GM12878 (cell line): ENCODE measurements at regions not wholly inside any gene's neighbourhood (a gene's known extent, or its start where the extent isn't known, plus 50 kb on each side); places are given as distances from the start of the nearest gene placed in this dataset.

Experiments used
- ATAC-seq: fragments of 200-7000 bp; cut with Tn5 transposase; 3 replicates; pipeline ENCODE4 v1.9.1; 2020; ENCODE audit warnings: mild to moderate bottlenecking, moderate library complexity
- BruUV-seq: library from RNA; stranded (reverse); fragments of 400-500 nt; replicated peaks from 2 replicates; lab custom pipeline; 2021; lab: Mats Ljungman, UMichigan
- CTCF ChIA-PET: fragments of 300-600 bp; sonication (Branson Sonifier 250); formaldehyde crosslinking; extraction: SDS; loops from one replicate; lab custom pipeline; 2021; ENCODE audit warnings: inconsistent platforms; lab: Yijun Ruan, JAX
- POLR2A ChIA-PET: fragments of 350-600 bp; formaldehyde crosslinking; extraction: SDS; loops from one replicate; lab custom pipeline; 2021; ENCODE audit warnings: inconsistent platforms; lab: Charles Lee
- RAD21 ChIA-PET: fragments of 300-600 bp; sonication (Branson Sonifier 250); formaldehyde crosslinking; loops from one replicate; lab custom pipeline; 2023; ENCODE audit warnings: antibody characterized with exemption; ENCODE audit not compliant: unreplicated experiment; lab: Charles Lee
- SMC1A ChIA-PET: fragments of 300-600 bp; sonication (Branson Sonifier 250); formaldehyde crosslinking; loops from one replicate; lab custom pipeline; 2023; ENCODE audit not compliant: unreplicated experiment, uncharacterized antibody; lab: Charles Lee
- DNase-seq: peaks from one replicate; pipeline ENCODE4 v3.0.0-alpha.2; 2011; ENCODE audit warnings: low read depth, low spot score
- FAIRE-seq: peaks from 3 replicates; lab custom pipeline; 2011; peaks lifted over from hg19 to GRCh38; lab: Jason Lieb, UNC
- H2AFZ ChIP-seq: 2 replicates; pipeline ENCODE4 v1.6.0; 2011; ENCODE audit warnings: low read depth, low read length, control low read depth; ENCODE audit not compliant: control insufficient read depth
- H3K27ac ChIP-seq: 2 replicates; pipeline ENCODE4 v1.5.1; 2011; ENCODE audit warnings: control low read depth; ENCODE audit not compliant: control insufficient read depth, insufficient read depth
- H3K27me3 ChIP-seq, 2 experiments: replicated peaks in 1 of 2; 2 replicates each; pipeline versions ENCODE4 v1.6.0 to v1.6.1; 2011; ENCODE audit warnings: low read length in 1 of 2; ENCODE audit not compliant: control insufficient read depth in 2 of 2, insufficient read depth in 2 of 2
- H3K36me3 ChIP-seq, 2 experiments: 2 replicates each; pipeline ENCODE4 v1.5.1; 2011; ENCODE audit warnings: low read length in 1 of 2; ENCODE audit not compliant: control insufficient read depth in 2 of 2, insufficient read depth in 2 of 2
- H3K4me1 ChIP-seq: 2 replicates; pipeline ENCODE4 v1.6.1; 2011; ENCODE audit warnings: mild to moderate bottlenecking, low read length, moderate library complexity, mixed read lengths; ENCODE audit not compliant: control insufficient read depth, insufficient read depth
- H3K4me2 ChIP-seq: 2 replicates; pipeline ENCODE4 v1.6.0; 2011; ENCODE audit warnings: control low read depth; ENCODE audit not compliant: control insufficient read depth, insufficient read depth
- H3K4me3 ChIP-seq: fragments of 200-600 bp; sonication (generic); 2 replicates; pipeline ENCODE4 v1.5.1; 2016
- H3K79me2 ChIP-seq: 2 replicates; pipeline ENCODE4 v1.6.0; 2011; ENCODE audit warnings: low read length; ENCODE audit not compliant: control insufficient read depth, insufficient read depth
- H3K9ac ChIP-seq: 2 replicates; pipeline ENCODE4 v1.8.0; 2011; ENCODE audit warnings: low read length, control low read depth, mixed read lengths; ENCODE audit not compliant: control insufficient read depth, insufficient read depth
- H3K9me3 ChIP-seq: replicated peaks from 3 replicates; pipeline ENCODE4 v1.5.1; 2011; ENCODE audit warnings: mild to moderate bottlenecking, low read length; ENCODE audit not compliant: control insufficient read depth, insufficient read depth
- H4K20me1 ChIP-seq: 2 replicates; pipeline ENCODE4 v1.6.0; 2011; ENCODE audit not compliant: control insufficient read depth, insufficient read depth
- E2F4 ChIP-seq: IDR thresholded peaks from 2 replicates; pipeline ENCODE4 v1.6.1; 2012; ENCODE audit warnings: low read depth, low read length, improper control_type of control experiment
- E4F1 ChIP-seq: fragments of 450-650 bp; IDR thresholded peaks from 2 replicates; pipeline ENCODE4 v1.6.1; 2018; ENCODE audit warnings: borderline replicate concordance, mild to moderate bottlenecking; ENCODE audit not compliant: partially characterized antibody
- FOS ChIP-seq: IDR thresholded peaks from 3 replicates; pipeline ENCODE4 v1.6.1; 2011; ENCODE audit warnings: borderline replicate concordance; ENCODE audit not compliant: insufficient read length; ENCODE audit errors: extremely low read depth
- FOXK2 ChIP-seq: fragments of 450-650 bp; IDR thresholded peaks from 2 replicates; pipeline ENCODE4 v1.6.1; 2017; ENCODE audit warnings: mild to moderate bottlenecking, moderate library complexity
- HDAC2 ChIP-seq: fragments of 200-600 bp; sonication (generic); IDR thresholded peaks from 2 replicates; pipeline ENCODE4 v1.6.1; 2017
- KLF5 ChIP-seq: fragments of 450-650 bp; IDR thresholded peaks from 2 replicates; pipeline ENCODE4 v1.6.1; 2014; ENCODE audit warnings: mild to moderate bottlenecking; ENCODE audit not compliant: partially characterized antibody
- NFIC ChIP-seq: IDR thresholded peaks from 2 replicates; pipeline ENCODE4 v1.6.1; 2012; ENCODE audit warnings: low read depth, mild to moderate bottlenecking, inconsistent platforms, low read length, moderate library complexity
- NFXL1 ChIP-seq: fragments of 450-650 bp; IDR thresholded peaks from 2 replicates; pipeline ENCODE4 v1.6.1; 2017; ENCODE audit warnings: antibody characterized with exemption, mild to moderate bottlenecking, borderline replicate concordance
- ZBTB33 ChIP-seq: fragments of 450-650 bp; IDR thresholded peaks from 2 replicates; pipeline ENCODE4 v1.6.1; 2017; ENCODE audit warnings: mild to moderate bottlenecking
- ZNF384 ChIP-seq: IDR thresholded peaks from 2 replicates; pipeline ENCODE4 v1.6.1; 2012; ENCODE audit warnings: low read depth, mild to moderate bottlenecking, low read length, improper control_type of control experiment, borderline replicate concordance
- WGBS: methylation state at CpG from one replicate; pipeline ENCODE4 v1.1.6; 2016; ENCODE audit warnings: low lambda C conversion rate; ENCODE audit not compliant: insufficient replicate concordance, insufficient coverage; ENCODE audit errors: missing lambda C conversion rate; 5-methylcytosine and 5-hydroxymethylcytosine counted together
- in situ Hi-C: fragments of 300-500 bp; cut with MboI; formaldehyde crosslinking; loops from 9 replicates; pipeline ENCODE4 v1.14.3; 2018; ENCODE audit warnings: mixed read lengths
- intact Hi-C: fragments of 100-400 bp; cut with micrococcal nuclease; formaldehyde crosslinking; loops from one replicate; pipeline ENCODE4 v1.14.2; 2022; ENCODE audit not compliant: unreplicated experiment

- ChIA-PET CTCF (interaction anchor here (0.6 to 1.7 kb wide), 5 partner anchors 12 to 251 kb away, joined by 3 to 6 read pairs (median 3); no protein-coding TSS in a partner anchor), RAD21 (interaction anchor here (0.7 to 1.9 kb wide), 3 partner anchors 72 to 148 kb away, joined by 3 to 6 read pairs (median 3); partner anchors contain the start of gene PLEKHG1), SMC1A (interaction anchor here (0.8 to 2.4 kb wide), 6 partner anchors 12 to 71 kb away, joined by 3 to 8 read pairs (median 3); no protein-coding TSS in a partner anchor), POLR2A (no interaction called here)
- Histone ChIP-seq H3K27ac (no peak overlapping the region), H3K79me2 (no peaks in the 10 kb centered on the region), H3K9ac (no peak overlapping the region), H3K4me2 (no peak overlapping the region), H3K4me1 (peaks cover 4% of the 10 kb centered on the region; the same call in 1 of the 2 replicates), H3K4me3 (no peak overlapping the region), H2AFZ (no peak overlapping the region), H4K20me1 (no peaks in the 10 kb centered on the region), H3K36me3 (no peaks in the 10 kb centered on the region), H3K27me3 (no peaks in the 10 kb centered on the region), H3K9me3 (peaks cover 1% of the 10 kb centered on the region; the same call in 1 of the 3 replicates)
- DNase-seq (no peak), FAIRE-seq (no peak), ATAC-seq (no peak)
- intact Hi-C loops, result no loop called here
- in situ Hi-C loops, result no loop called here
- no peak for TF ChIP-seq HDAC2
- no peak for TF ChIP-seq E2F4
- TF ChIP-seq ZNF384, result no peak
- TF ChIP-seq FOXK2, result no peak
- TF ChIP-seq FOS, result no peak
- no peak for TF ChIP-seq KLF5
- no peak for TF ChIP-seq NFXL1
- no peak for TF ChIP-seq NFIC
- TF ChIP-seq ZBTB33, result no peak
- TF ChIP-seq E4F1, result no peak
- BruUV-seq, result no TSS peak
- 47% methylated on average over 6 of the region's 6 CpGs for WGBS
Measured at GRCh38 chr6:150490586-150490985, 109.1 kb upstream of the PLEKHG1 start.
